GM06990 (cell line): ENCODE measurements at regions not wholly inside any gene's neighbourhood (a gene's known extent, or its start where the extent isn't known, plus 50 kb on each side); places are given as distances from the start of the nearest gene placed in this dataset.

ENCODE experiments used
- DNase-seq: peaks from one replicate; pipeline ENCODE4 v3.0.0-alpha.2; 2011; ENCODE audit not compliant: insufficient read length; ENCODE audit errors: extremely low read depth
- H3K27me3 ChIP-seq: replicated peaks from 2 replicates; pipeline ENCODE4 v1.6.0; 2011; ENCODE audit warnings: low read length; ENCODE audit not compliant: control insufficient read depth, insufficient read depth
- H3K36me3 ChIP-seq: 2 replicates; pipeline ENCODE4 v1.5.1; 2011; ENCODE audit warnings: low read length; ENCODE audit not compliant: control insufficient read depth, insufficient read depth
- H3K4me3 ChIP-seq: replicated peaks from 2 replicates; pipeline ENCODE4 v1.5.1; 2011; ENCODE audit warnings: low read depth, mild to moderate bottlenecking, control low read depth, low read length
- CTCF ChIP-seq: IDR thresholded peaks from 2 replicates; pipeline ENCODE4 v1.5.1; 2011; ENCODE audit warnings: low read length, control low read depth, mild to moderate bottlenecking, inconsistent platforms; ENCODE audit not compliant: insufficient read depth, poor library complexity, severe bottlenecking

- H3K36me3 ChIP-seq, result no peaks in the 10 kb centered on the region
- no peak for DNase-seq
- no peak for TF ChIP-seq CTCF
- H3K27me3 ChIP-seq, result no peaks in the 10 kb centered on the region
- no peak overlapping the region for H3K4me3 ChIP-seq
Measured at GRCh38 chr13:100734194-100734720, 59.7 kb upstream of the TMTC4 start.

GRCh38 chr13:100733261-100733660, 58.7 kb upstream of the TMTC4 start:
- TF ChIP-seq CTCF, result no peak
- DNase-seq, result no peak
- no peak overlapping the region for H3K4me3 ChIP-seq
- H3K27me3 ChIP-seq, result no peaks in the 10 kb centered on the region
- no peaks in the 10 kb centered on the region for H3K36me3 ChIP-seq

GRCh38 chr13:100728201-100728600, 53.6 kb upstream of the TMTC4 start:
- Histone ChIP-seq H3K27me3 (no peaks in the 10 kb centered on the region), H3K4me3 (no peak overlapping the region), H3K36me3 (no peaks in the 10 kb centered on the region)
- no peak for TF ChIP-seq CTCF
- no peak for DNase-seq

GRCh38 chr13:100725472-100725871, 50.9 kb upstream of the TMTC4 start:
- peak; percentile 15 for TF ChIP-seq CTCF
- Histone ChIP-seq H3K27me3 (no peaks in the 10 kb centered on the region), H3K4me3 (no peak overlapping the region), H3K36me3 (no peaks in the 10 kb centered on the region)
- DNase-seq, result peak; percentile 28

- Histone ChIP-seq H3K4me3 (no peak overlapping the region), H3K27me3 (no peaks in the 10 kb centered on the region), H3K36me3 (no peaks in the 10 kb centered on the region)
- no peak for DNase-seq
- no peak for TF ChIP-seq CTCF
Measured at GRCh38 chr13:100724568-100724967, 50.0 kb upstream of the TMTC4 start.
